ENCODE measurements at regions not wholly inside any gene's neighbourhood (a gene's known extent, or its start where the extent isn't known, plus 50 kb on each side); places are given as distances from the start of the nearest gene placed in this dataset.

DNA sequence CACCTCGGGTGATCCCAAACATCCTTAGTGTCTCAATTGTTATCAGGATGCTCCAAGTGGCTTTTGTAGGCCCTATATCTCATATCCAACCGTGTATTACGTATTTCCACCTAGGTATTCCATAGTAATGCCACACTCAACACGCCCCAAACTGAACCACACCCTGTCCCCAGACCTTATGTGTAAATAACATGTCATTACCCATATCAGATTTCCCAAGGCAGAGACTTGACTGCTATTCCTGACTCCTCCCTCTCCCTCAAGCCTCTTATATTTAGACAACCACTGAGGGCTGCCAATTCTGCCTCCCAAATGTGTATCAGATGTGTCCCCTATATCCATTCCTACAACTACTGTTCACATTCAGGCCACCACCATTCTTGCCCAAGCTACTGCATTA is 132.8 kb upstream of the NCAM1 start:
- TF ChIP-seq SAFB2 (CRISPR knock-in tag; IDR thresholded peaks at IDR 0.05; ENCODE audit: borderline replicate concordance, low read depth) (no peak), ZNF12 (CRISPR knock-in tag; IDR thresholded peaks at IDR 0.05) (no peak)
- TF ChIP-seq, protein P1, sequence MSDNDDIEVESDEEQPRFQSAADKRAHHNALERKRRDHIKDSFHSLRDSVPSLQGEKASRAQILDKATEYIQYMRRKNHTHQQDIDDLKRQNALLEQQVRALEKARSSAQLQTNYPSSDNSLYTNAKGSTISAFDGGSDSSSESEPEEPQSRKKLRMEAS (IDR thresholded peaks at IDR 0.05) = no peak

Measured in HepG2 (cell line).